ENCODE measurements at regions not wholly inside any gene's neighbourhood (a gene's known extent, or its start where the extent isn't known, plus 50 kb on each side); places are given as distances from the start of the nearest gene placed in this dataset.

DNA sequence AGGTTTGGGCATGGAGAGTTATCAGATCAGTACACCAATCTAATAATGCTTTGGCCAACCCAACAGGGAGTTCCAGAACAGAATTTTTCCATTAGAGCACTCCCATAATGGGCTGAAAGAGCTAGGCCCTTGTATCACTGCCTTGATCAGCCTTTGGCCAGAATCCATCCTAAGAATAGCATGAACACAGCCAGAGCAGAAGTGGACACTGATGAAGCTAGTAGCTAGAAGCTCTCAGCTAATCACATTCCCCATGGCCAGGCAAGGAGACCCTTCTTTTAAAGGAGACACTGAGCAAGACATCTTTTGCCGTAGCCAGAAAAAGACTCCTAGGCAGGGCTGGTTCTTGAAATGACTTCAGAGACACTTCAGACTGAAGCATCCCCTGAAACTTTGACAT lies 236.0 kb downstream of the RAD51AP2 start:
- no peak for TF ChIP-seq POLR2A (IDR thresholded peaks at IDR 0.05)
- TF ChIP-seq, protein P1, sequence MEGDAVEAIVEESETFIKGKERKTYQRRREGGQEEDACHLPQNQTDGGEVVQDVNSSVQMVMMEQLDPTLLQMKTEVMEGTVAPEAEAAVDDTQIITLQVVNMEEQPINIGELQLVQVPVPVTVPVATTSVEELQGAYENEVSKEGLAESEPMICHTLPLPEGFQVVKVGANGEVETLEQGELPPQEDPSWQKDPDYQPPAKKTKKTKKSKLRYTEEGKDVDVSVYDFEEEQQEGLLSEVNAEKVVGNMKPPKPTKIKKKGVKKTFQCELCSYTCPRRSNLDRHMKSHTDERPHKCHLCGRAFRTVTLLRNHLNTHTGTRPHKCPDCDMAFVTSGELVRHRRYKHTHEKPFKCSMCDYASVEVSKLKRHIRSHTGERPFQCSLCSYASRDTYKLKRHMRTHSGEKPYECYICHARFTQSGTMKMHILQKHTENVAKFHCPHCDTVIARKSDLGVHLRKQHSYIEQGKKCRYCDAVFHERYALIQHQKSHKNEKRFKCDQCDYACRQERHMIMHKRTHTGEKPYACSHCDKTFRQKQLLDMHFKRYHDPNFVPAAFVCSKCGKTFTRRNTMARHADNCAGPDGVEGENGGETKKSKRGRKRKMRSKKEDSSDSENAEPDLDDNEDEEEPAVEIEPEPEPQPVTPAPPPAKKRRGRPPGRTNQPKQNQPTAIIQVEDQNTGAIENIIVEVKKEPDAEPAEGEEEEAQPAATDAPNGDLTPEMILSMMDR (IDR thresholded peaks at IDR 0.05): no peak
- no peaks in the 10 kb centered on the region for H3K9me3 ChIP-seq
- H3K36me3 ChIP-seq: no peaks in the 10 kb centered on the region
- no peaks in the 10 kb centered on the region for H3K4me1 ChIP-seq
- H3K27me3 ChIP-seq: no peaks in the 10 kb centered on the region
- no peak overlapping the region for H3K27ac ChIP-seq
- DNase-seq: no peak
- H3K4me3 ChIP-seq: no peak overlapping the region

DNA sequence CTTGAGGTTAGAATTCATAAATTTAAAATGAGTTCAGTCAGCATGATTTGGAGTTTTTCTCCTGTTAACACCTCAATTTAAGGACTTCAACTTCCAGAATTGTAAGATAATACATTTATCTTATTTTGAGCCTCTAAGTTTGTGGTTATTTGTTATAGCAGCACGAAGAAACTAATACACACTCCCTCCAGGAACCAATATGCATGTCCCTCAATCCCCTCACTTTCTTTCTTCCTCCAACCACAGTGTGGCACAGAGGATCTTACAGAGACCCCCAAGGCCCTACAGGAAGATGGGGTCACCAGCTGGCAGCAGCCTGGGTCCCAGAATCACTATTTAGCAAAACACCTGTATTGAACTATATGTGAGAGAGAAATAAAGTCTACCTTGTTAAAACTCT lies 242.0 kb downstream of the RAD51AP2 start:
- no peaks in the 10 kb centered on the region for H3K4me1 ChIP-seq
- no peak overlapping the region for H3K27ac ChIP-seq
- H3K27me3 ChIP-seq: no peaks in the 10 kb centered on the region
- TF ChIP-seq, protein P1 (IDR thresholded peaks at IDR 0.05): no peak
- no peak for TF ChIP-seq POLR2A (IDR thresholded peaks at IDR 0.05)
- no peaks in the 10 kb centered on the region for H3K9me3 ChIP-seq
- H3K4me3 ChIP-seq: no peak overlapping the region
- H3K36me3 ChIP-seq: no peaks in the 10 kb centered on the region
- DNase-seq: no peak

- Histone ChIP-seq H3K36me3 (no peaks in the 10 kb centered on the region), H3K9me3 (no peaks in the 10 kb centered on the region), H3K27me3 (no peaks in the 10 kb centered on the region), H3K27ac (no peak overlapping the region), H3K4me1 (no peaks in the 10 kb centered on the region), H3K4me3 (no peak overlapping the region)
- DNase-seq: no peak
- no peak for TF ChIP-seq POLR2A (IDR thresholded peaks at IDR 0.05)
- TF ChIP-seq, protein P1 (IDR thresholded peaks at IDR 0.05): no peak
Measured at GRCh38 chr2:17272652-17273525, 245.4 kb downstream of the RAD51AP2 start.

DNA sequence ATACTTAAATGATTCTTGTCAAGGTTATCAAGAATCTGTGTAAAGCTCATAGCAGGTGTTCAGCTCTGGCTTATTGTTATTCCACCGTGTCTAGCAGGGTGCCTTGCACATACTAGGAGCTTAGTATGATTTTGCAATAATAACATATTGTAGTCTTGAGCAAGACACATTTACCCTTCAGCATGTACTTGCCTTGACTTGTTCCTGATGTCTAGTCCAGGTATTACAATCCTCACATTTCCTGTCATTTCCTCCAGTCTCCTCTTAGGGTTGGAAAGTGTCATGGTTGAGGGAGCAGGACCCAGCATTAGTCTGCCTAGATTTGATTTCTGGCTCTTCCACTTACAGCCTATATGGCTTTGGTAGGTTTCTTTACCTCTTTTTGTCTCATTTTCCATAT lies 246.1 kb downstream of the RAD51AP2 start:
- Histone ChIP-seq H3K27me3 (no peaks in the 10 kb centered on the region), H3K27ac (no peak overlapping the region), H3K4me1 (no peaks in the 10 kb centered on the region), H3K36me3 (no peaks in the 10 kb centered on the region), H3K4me3 (no peak overlapping the region), H3K9me3 (no peaks in the 10 kb centered on the region)
- no peak for DNase-seq
- no peak for TF ChIP-seq POLR2A (IDR thresholded peaks at IDR 0.05)
- TF ChIP-seq, protein P1 (IDR thresholded peaks at IDR 0.05): no peak

DNA sequence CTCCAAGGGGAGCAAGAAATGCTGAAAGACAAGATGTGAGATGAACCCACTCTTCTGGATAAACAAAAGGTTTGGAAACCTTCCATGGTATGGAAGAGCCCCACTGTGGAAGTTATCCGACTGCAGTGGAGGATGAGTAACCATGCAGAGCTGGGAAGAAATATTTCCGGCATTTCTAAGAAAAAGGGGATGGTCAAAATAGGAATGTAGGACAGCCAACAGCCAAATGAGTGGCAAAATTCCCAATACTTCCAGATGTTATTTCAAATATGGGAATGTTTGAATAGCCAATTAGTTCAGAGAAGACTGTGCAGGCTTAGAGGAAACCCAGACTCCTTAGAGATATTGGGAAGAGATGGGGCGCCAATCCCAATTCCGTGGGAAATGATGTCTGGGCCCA lies 246.8 kb downstream of the RAD51AP2 start:
- TF ChIP-seq, protein P1 (IDR thresholded peaks at IDR 0.05): no peak
- no peak for TF ChIP-seq POLR2A (IDR thresholded peaks at IDR 0.05)
- Histone ChIP-seq H3K27me3 (no peaks in the 10 kb centered on the region), H3K36me3 (no peaks in the 10 kb centered on the region), H3K4me1 (no peaks in the 10 kb centered on the region), H3K9me3 (no peaks in the 10 kb centered on the region), H3K27ac (no peak overlapping the region), H3K4me3 (no peak overlapping the region)
- no peak for DNase-seq
